ENCODE measurements at regions not wholly inside any gene's neighbourhood (a gene's known extent, or its start where the extent isn't known, plus 50 kb on each side); places are given as distances from the start of the nearest gene placed in this dataset.
"Not testable (repeated sequence)": the region's sequence is repeated elsewhere in the genome, so short reads cannot be mapped to it uniquely, and the experiment has no call there.

DNA sequence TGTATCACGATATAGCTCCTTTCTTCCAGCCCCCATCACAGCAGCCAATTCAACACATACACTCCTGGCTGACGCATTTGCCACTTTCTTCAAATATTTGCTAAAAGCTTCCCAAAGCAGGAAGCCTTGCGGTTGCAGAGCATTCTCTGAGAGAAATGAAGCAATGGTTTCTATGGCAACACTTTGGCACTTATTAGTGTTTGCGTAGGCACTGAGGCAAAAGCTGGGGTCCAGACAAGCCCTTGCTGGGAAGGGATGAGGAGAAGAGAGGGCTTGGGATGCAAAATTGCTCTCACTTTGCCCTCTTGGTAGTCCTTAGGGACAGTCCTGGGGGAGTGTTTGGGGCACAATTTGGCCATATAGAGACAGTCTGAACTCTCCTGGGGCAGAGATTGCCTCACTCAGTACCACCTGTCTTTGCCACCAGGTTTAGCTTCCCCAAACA, 55.0 kb upstream of the PAK3 start:
- DNase-seq = peak; percentile 64

GRCh38 chrX:111040377-111041017, 55.5 kb upstream of the PAK3 start:
- no peak for DNase-seq

- no peak for DNase-seq
Measured at GRCh38 chrX:111039606-111040005, 56.4 kb upstream of the PAK3 start.

- no peak for DNase-seq
Measured at GRCh38 chrX:111035991-111036390, 60.0 kb upstream of the PAK3 start.

- DNase-seq = peak; percentile 1
Measured at GRCh38 chrX:111035256-111035655, 60.7 kb upstream of the PAK3 start.

DNA sequence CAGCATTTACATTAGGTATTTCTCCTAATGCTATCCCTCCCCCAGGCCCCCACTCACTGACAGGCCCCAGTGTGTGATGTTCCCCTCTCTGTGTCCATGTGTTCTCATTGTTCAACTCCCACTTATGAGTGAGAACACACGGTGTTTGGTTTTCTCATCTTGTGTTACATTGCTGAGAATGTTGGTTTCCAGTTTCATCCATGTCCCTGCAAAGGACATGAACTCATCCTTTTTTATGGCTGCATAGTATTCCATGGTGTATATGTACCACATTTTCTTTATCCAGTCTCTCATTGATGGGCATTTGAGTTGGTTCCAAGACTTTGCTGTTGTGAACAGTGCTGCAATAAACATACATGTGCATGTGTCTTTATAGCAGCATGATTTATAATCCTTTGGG, 73.0 kb upstream of the PAK3 start:
- not testable (repeated sequence) for DNase-seq

GRCh38 chrX:111020283-111020682, 75.7 kb upstream of the PAK3 start:
- DNase-seq = no peak

DNA sequence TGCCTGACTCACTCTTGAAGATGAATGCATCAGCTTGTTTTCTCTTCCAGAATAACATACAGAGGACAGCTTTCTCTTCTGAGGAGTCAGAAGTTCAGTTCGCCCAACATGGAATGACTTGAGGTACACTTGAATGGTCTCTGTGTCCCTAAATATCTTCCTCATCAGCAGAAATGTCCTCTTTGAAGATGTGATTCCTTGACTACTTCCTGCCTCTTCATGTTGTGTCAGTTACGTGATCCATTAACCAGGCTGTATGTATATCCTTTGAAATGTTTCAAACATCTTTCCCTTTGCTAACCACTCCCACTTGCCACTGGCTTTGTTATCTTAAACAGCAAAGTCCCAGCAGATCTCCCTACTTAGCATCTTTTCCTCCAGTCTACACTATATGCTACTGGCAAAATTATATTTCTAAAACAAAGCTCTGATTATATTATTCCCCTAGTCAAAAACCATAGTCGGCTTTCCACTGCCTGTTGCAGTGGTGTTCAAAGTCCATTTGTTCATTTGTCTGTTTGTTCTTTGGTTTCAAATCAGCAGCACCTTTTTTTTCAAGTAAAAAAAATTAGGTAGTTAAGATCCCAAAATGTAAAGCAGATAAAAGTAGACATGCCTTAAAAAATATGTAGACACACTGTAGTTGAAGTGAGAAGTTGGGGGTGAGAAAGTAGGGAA, 82.1 kb upstream of the PAK3 start:
- DNase-seq = no peak

DNA sequence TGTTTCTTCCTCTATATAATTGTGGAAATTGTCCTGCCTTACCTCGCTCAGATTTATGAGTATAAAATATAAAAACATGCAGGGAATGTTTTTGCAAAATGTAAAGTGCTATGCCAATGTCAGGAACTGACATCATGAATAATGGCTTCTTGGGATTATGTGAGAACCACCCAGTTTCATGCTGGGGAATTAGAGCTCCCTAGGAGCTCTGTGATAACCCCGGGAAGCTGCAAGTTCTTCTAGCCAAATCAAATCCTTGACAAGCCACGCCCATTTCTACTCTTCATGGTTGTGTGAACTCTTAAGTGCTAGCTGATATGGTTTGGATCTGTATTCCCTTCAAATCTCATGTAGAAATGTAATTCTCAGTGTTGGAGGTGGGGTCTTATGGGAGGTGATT, 85.9 kb upstream of the PAK3 start:
- peak; percentile 34 for DNase-seq

GRCh38 chrX:111009256-111009655, 86.7 kb upstream of the PAK3 start:
- no peak for DNase-seq

- no peak for DNase-seq
Measured at GRCh38 chrX:111008126-111008525, 87.9 kb upstream of the PAK3 start.

DNA sequence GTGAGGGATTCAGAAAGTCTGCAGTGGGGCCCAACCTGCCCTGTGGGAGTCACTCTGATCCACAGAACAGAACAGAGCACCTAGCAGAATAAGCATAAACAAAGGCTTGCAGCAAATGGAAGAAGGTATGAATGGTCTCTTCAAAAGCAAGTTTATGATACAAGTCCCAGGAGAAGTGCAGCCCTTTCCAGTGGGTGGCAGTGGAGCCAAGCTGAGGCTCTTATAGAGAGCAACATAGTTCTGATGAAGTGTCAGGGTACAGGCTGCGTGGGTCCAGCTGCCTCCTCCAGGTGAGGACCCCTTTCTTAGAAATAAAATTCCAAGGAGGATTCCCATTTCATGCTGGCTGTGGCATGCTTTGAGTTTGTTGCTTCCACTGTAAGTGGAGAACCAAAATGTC, 88.8 kb upstream of the PAK3 start:
- no peak for DNase-seq

GRCh38 chrX:111006116-111006515, 89.9 kb upstream of the PAK3 start:
- DNase-seq = no peak

- no peak for DNase-seq
Measured at GRCh38 chrX:111005166-111005565, 90.8 kb upstream of the PAK3 start.

- no peak for DNase-seq
Measured at GRCh38 chrX:111003118-111003517, 92.9 kb upstream of the PAK3 start.

DNA sequence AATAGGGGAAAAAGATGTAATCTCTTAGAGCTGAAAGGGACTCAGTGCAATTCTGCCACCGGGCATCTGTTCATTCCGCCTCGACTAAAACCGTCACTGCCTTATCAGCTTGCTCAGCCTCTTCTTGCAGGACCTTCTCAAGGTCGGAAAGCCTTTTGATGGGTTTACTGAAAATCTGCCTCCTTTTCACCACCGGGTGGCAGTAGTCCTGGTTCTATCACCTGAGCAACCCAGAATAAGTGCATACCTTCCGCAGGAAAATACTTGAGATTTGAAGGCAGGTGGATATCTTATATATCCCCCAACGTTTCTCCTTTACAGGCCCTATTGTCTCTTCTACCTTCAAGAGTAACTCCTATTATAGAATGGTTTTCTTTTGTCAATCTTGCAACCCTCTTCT, 103.4 kb upstream of the PAK3 start:
- no peak for DNase-seq

- no peak for DNase-seq
Measured at GRCh38 chrX:110989869-110990268, 106.1 kb upstream of the PAK3 start.

DNA sequence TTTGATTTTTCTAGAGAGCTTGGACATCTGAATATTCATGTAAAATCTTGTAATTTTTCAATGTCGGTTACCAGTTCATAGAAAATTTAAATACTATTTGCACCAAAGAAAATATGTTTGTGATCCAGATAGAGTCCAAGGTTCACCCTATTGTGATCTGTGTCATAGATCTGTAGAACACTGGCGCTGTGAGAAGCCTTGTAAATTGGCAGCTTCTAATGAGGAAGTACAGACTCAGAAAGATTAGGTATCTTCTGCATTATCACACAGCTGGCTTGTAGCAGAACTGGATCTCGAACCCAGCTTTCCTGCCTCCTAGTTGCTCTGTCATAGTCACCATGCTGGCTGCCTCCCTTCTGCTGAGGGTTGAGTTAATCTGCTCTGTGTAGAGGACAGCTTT, 106.5 kb upstream of the PAK3 start:
- no peak for DNase-seq

DNA sequence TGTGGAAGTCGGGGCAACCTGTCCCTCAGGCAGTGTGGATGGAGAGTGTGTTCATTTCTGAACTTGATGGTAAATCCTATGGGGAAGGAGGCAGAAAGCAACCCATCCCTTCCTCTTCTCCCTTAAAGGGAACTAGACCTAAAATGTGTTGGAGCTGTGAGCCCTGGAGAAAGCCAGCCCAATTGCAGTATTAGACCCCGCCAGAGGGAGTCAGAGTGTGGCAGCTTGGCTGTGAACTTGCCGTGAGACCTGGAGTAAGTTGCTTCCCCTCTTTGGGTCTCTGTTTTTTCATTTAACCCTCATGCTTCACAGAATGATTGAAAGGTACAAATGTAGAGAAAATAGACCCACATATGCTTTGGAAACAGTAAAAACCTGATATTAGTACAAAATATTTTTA, 108.7 kb upstream of the PAK3 start:
- no peak for DNase-seq

- peak; percentile 12 for DNase-seq
Measured at GRCh38 chrX:110985470-110985869, 110.5 kb upstream of the PAK3 start.

DNA sequence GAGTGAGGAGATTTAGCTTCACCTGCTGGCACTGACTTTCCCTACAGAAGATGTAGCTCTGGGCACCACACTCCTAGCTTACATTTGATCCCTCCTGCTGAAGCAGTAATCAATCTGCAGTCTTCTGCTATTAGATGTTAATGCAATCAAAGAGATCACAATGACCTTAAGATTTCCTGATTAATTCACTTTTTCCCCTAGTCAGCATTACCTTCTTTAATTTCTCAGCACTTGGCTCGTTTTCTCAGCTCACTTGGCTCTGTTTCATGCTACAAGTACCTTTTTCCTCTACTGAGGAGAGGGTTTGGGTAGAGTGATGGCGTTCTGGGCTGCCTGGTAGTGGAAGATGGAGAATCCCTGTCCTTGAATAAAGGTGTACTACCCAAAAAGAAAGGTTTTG, 113.0 kb upstream of the PAK3 start:
- peak; percentile 30 for DNase-seq

DNA sequence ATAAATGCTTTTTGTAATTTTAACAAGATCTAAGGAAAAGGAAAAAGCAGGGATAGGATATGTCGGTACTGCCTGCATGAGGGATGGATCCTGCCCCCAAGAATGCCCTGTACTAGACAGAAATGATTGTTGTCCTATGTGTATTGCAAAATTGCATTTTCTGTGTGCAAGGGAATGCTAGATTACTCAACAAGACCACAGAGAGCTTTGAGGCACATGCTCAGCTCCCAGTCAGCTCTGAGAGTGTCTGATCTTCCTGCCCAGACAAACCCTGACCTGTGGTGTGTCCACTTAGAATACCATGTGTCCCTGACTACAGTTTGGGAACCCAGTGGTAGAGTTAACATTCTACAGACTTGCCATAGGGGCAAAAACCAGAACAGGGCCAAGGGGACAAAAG, 129.2 kb upstream of the PAK3 start:
- DNase-seq = no peak

DNA sequence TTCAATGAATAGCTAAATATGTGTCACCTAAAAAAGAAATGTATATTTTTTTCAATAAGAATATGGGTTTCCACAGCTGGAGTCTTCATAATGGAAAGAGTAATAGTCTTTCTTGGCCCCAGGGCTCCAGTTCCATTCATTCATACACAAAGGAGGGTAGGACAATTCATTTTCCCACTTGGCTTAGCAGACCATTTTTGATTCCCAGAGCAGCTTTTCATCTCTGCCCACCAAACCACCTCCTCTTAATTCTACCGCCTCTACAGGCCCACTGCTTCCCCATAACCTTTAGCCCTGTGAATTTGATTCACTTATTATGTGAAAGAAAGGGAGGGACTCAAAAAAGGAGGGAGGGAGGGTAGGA, 129.9 kb upstream of the PAK3 start:
- no peak for DNase-seq

DNA sequence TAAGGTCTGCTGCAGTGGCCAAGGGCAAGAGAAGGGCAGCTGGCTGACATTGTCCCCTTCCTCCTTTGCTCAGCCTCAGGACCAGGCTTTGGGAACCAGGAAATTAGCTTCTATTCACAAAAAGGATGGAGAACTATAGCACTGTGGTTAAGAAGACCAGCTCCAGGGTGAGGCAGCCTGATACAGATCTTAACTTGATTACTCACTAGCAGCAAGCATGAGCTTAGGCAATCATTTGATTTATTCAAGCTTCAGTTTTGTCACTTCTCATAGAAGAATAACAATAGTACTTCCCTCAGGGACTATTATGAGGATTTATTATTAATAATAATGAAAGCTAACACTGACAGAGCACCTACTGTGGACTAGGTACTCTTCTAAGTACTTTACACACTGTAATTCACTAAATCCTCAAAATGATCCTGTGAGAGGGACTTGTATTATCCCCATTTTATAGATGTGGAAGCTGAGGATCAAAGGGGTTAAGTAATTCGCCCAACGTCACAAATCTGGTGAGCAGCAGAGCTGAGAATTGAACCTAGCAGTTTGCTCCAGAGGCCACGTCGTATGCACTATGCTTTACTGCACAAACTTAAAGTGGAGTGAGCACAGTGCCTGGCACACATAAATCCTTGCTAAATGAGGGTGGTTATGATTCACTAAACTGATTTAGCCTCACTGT, 130.4 kb upstream of the PAK3 start:
- no peak for DNase-seq

GRCh38 chrX:110964786-110965185, 131.2 kb upstream of the PAK3 start:
- no peak for DNase-seq
